Trophoblast cell (in vitro differentiated cells and primary cell): ENCODE measurements at regions not wholly inside any gene's neighbourhood (a gene's known extent, or its start where the extent isn't known, plus 50 kb on each side); places are given as distances from the start of the nearest gene placed in this dataset.
A peak's percentile ranks its signal among the peaks of the same experiment; 100 is the strongest.

ENCODE experiments used
- DNase-seq, 2 donors: peaks; one replicate each; pipeline ENCODE4 v3.0.0-alpha.2; 2016
- H2AFZ ChIP-seq: 2 replicates; pipeline ENCODE4 v1.6.1; 2013; ENCODE audit warnings: low read length, moderate library complexity, mild to moderate bottlenecking; ENCODE audit not compliant: insufficient read depth, poor library complexity
- H2AK5ac ChIP-seq: 2 replicates; pipeline ENCODE4 v1.6.1; 2013; ENCODE audit warnings: mild to moderate bottlenecking, low read length
- H2BK120ac ChIP-seq: 2 replicates; pipeline ENCODE4 v1.6.1; 2013; ENCODE audit warnings: low read length, mild to moderate bottlenecking, moderate library complexity; ENCODE audit not compliant: insufficient read depth, poor library complexity
- H2BK12ac ChIP-seq: 2 replicates; pipeline ENCODE4 v1.6.1; 2013; ENCODE audit warnings: mild to moderate bottlenecking, low read length, moderate library complexity
- H2BK5ac ChIP-seq: 2 replicates; pipeline ENCODE4 v1.6.1; 2013; ENCODE audit warnings: low read length, low read depth, moderate library complexity, mild to moderate bottlenecking; ENCODE audit not compliant: poor library complexity
- H3K14ac ChIP-seq: 2 replicates; pipeline ENCODE4 v1.6.1; 2013; ENCODE audit warnings: mild to moderate bottlenecking, low read length
- H3K18ac ChIP-seq: 2 replicates; pipeline ENCODE4 v1.6.1; 2013; ENCODE audit warnings: mild to moderate bottlenecking, low read length
- H3K23ac ChIP-seq: 2 replicates; pipeline ENCODE4 v1.6.1; 2013; ENCODE audit warnings: low read length
- H3K27ac ChIP-seq: 2 replicates; pipeline ENCODE4 v1.5.1; 2013; ENCODE audit warnings: low read depth, mild to moderate bottlenecking, inconsistent platforms, low read length, moderate library complexity
- H3K27me3 ChIP-seq: 2 replicates; pipeline ENCODE4 v1.6.1; 2013; ENCODE audit warnings: inconsistent platforms, mild to moderate bottlenecking, low read length, moderate library complexity; ENCODE audit not compliant: insufficient read depth
- H3K36me3 ChIP-seq, 2 experiments: 1 replicate in 1 of 2; 2 replicates in 1 of 2; pipeline ENCODE4 v1.6.1; 2013; ENCODE audit warnings: low read length in 2 of 2, mild to moderate bottlenecking in 2 of 2, moderate library complexity in 1 of 2; ENCODE audit not compliant: insufficient read depth in 2 of 2, control insufficient read depth in 1 of 2
- H3K4ac ChIP-seq: 2 replicates; pipeline ENCODE4 v1.6.1; 2013; ENCODE audit warnings: low read depth, mild to moderate bottlenecking, low read length, moderate library complexity
- H3K4me1 ChIP-seq, 2 experiments: 1 replicate in 1 of 2; 2 replicates in 1 of 2; pipeline ENCODE4 v1.6.1; 2013; ENCODE audit warnings: low read length in 2 of 2, mild to moderate bottlenecking in 2 of 2, moderate library complexity in 1 of 2; ENCODE audit not compliant: insufficient read depth in 2 of 2, control insufficient read depth in 1 of 2
- H3K4me2 ChIP-seq: 2 replicates; pipeline ENCODE4 v1.6.1; 2013; ENCODE audit warnings: inconsistent platforms, mild to moderate bottlenecking, low read length, moderate library complexity
- H3K4me3 ChIP-seq: 2 replicates; pipeline ENCODE4 v1.5.1; 2013; ENCODE audit warnings: mild to moderate bottlenecking, low read depth, low read length, inconsistent platforms
- H3K79me1 ChIP-seq: one replicate; pipeline ENCODE4 v1.6.1; 2013; ENCODE audit warnings: low read length
- H3K79me2 ChIP-seq: 2 replicates; pipeline ENCODE4 v1.6.1; 2013; ENCODE audit warnings: low read length, mild to moderate bottlenecking; ENCODE audit not compliant: control insufficient read depth, insufficient read depth, poor library complexity
- H3K9ac ChIP-seq: 2 replicates; pipeline ENCODE4 v1.6.1; 2013; ENCODE audit warnings: mild to moderate bottlenecking, low read length
- H3K9me3 ChIP-seq: 2 replicates; pipeline ENCODE4 v1.6.1; 2013; ENCODE audit warnings: low read depth, mild to moderate bottlenecking, control low read depth, inconsistent platforms, low read length; ENCODE audit not compliant: insufficient read depth
- H4K12ac ChIP-seq: 2 replicates; pipeline ENCODE4 v1.6.1; 2013; ENCODE audit warnings: low read depth, mild to moderate bottlenecking, low read length, moderate library complexity
- H4K8ac ChIP-seq: 2 replicates; pipeline ENCODE4 v1.6.1; 2013; ENCODE audit warnings: low read depth, mild to moderate bottlenecking, low read length, moderate library complexity
- H4K91ac ChIP-seq: one replicate; pipeline ENCODE4 v1.6.1; 2013; ENCODE audit warnings: low read depth, mild to moderate bottlenecking, low read length, moderate library complexity
- WGBS: extraction: QIAGEN DNeasy Blood & Tissue Kit; methylation state at CpG from one replicate; pipeline ENCODE4 v1.1.7; 2013; ENCODE audit warnings: missing lambda C conversion rate; ENCODE audit not compliant: insufficient read length, insufficient coverage; ENCODE audit errors: extremely low coverage; 5-methylcytosine and 5-hydroxymethylcytosine counted together

GRCh38 chr2:16407358-16407757, 258.3 kb downstream of the CYRIA start:
- H4K12ac ChIP-seq: no peak overlapping the region
- no peaks in the 10 kb centered on the region for H3K36me3 ChIP-seq
- H2BK12ac ChIP-seq: no peak overlapping the region
- no peaks in the 10 kb centered on the region for H3K9me3 ChIP-seq
- peaks cover 3 to 4% of the 10 kb centered on the region in 2 experiments for H3K4me1 ChIP-seq
- no peaks in the 10 kb centered on the region for H3K79me1 ChIP-seq
- H4K91ac ChIP-seq: no peak overlapping the region
- DNase-seq: peak; percentile 7 to 59
- H3K18ac ChIP-seq: no peak overlapping the region
- WGBS: no CpG with 5 or more reads among the region's 10 CpGs
- H3K27ac ChIP-seq: no peak overlapping the region
- no peak overlapping the region for H2AFZ ChIP-seq
- no peak overlapping the region for H4K8ac ChIP-seq
- no peak overlapping the region for H3K9ac ChIP-seq
- H3K4me3 ChIP-seq: no peak overlapping the region
- H3K79me2 ChIP-seq: no peaks in the 10 kb centered on the region
- H2BK120ac ChIP-seq: no peak overlapping the region
- H3K27me3 ChIP-seq: no peaks in the 10 kb centered on the region
- no peak overlapping the region for H3K14ac ChIP-seq
- H3K23ac ChIP-seq: no peak overlapping the region
- no peak overlapping the region for H2BK5ac ChIP-seq
- no peak overlapping the region for H2AK5ac ChIP-seq
- no peak overlapping the region for H3K4me2 ChIP-seq
- no peak overlapping the region for H3K4ac ChIP-seq

- Histone ChIP-seq H3K27ac (no peak overlapping the region), H3K4me3 (no peak overlapping the region), H3K14ac (no peak overlapping the region), H2BK5ac (no peak overlapping the region), H4K91ac (no peak overlapping the region), H3K79me2 (no peaks in the 10 kb centered on the region), H3K36me3 (no peaks in the 10 kb centered on the region), H3K9me3 (no peaks in the 10 kb centered on the region), H3K9ac (no peak overlapping the region), H2BK12ac (no peak overlapping the region), H3K23ac (no peak overlapping the region), H3K4me1 (peaks cover 3 to 4% of the 10 kb centered on the region in 2 experiments), H3K27me3 (no peaks in the 10 kb centered on the region), H4K12ac (no peak overlapping the region), H3K79me1 (no peaks in the 10 kb centered on the region), H3K4ac (no peak overlapping the region), H2AK5ac (no peak overlapping the region), H4K8ac (no peak overlapping the region), H3K18ac (no peak overlapping the region), H3K4me2 (no peak overlapping the region), H2AFZ (no peak overlapping the region), H2BK120ac (no peak overlapping the region)
- no peak for DNase-seq
- no CpG with 5 or more reads among the region's 7 CpGs for WGBS
Measured at GRCh38 chr2:16406496-16407289, 258.9 kb downstream of the CYRIA start.

- Histone ChIP-seq H4K91ac (no peak overlapping the region), H3K27me3 (no peaks in the 10 kb centered on the region), H4K12ac (no peak overlapping the region), H2AK5ac (no peak overlapping the region), H2BK5ac (no peak overlapping the region), H3K18ac (no peak overlapping the region), H2AFZ (no peak overlapping the region), H3K4me2 (no peak overlapping the region), H3K9ac (no peak overlapping the region), H3K36me3 (no peaks in the 10 kb centered on the region), H3K9me3 (no peaks in the 10 kb centered on the region), H3K4me1 (peaks cover 3 to 4% of the 10 kb centered on the region in 2 experiments), H3K27ac (no peak overlapping the region), H3K79me2 (no peaks in the 10 kb centered on the region), H3K23ac (no peak overlapping the region), H3K14ac (no peak overlapping the region), H3K4me3 (no peak overlapping the region), H4K8ac (no peak overlapping the region), H2BK120ac (no peak overlapping the region), H3K4ac (no peak overlapping the region), H2BK12ac (no peak overlapping the region), H3K79me1 (no peaks in the 10 kb centered on the region)
- no peak for DNase-seq
- no CpG with 5 or more reads among the region's 3 CpGs for WGBS
Measured at GRCh38 chr2:16405551-16405950, 260.1 kb downstream of the CYRIA start.

- Histone ChIP-seq H2AK5ac (no peak overlapping the region), H4K91ac (no peak overlapping the region), H3K4me3 (no peak overlapping the region), H3K27me3 (no peaks in the 10 kb centered on the region), H2AFZ (no peak overlapping the region), H3K9me3 (no peaks in the 10 kb centered on the region), H2BK120ac (no peak overlapping the region), H3K9ac (no peak overlapping the region), H2BK12ac (no peak overlapping the region), H3K79me1 (no peaks in the 10 kb centered on the region), H3K4me2 (no peak overlapping the region), H3K4ac (no peak overlapping the region), H3K27ac (no peak overlapping the region), H3K4me1 (peaks cover 8 to 11% of the 10 kb centered on the region in 2 experiments), H3K18ac (no peak overlapping the region), H3K23ac (no peak overlapping the region), H3K14ac (no peak overlapping the region), H2BK5ac (no peak overlapping the region), H4K8ac (no peak overlapping the region), H4K12ac (no peak overlapping the region), H3K36me3 (no peaks in the 10 kb centered on the region), H3K79me2 (no peaks in the 10 kb centered on the region)
- no peak for DNase-seq
- no CpG with 5 or more reads among the region's 5 CpGs for WGBS
Measured at GRCh38 chr2:16404551-16405300, 260.9 kb downstream of the CYRIA start.
